ENCODE measurements at regions not wholly inside any gene's neighbourhood (a gene's known extent, or its start where the extent isn't known, plus 50 kb on each side); places are given as distances from the start of the nearest gene placed in this dataset.

- Histone ChIP-seq H2AFZ (ENCODE audit: control insufficient read depth, low read length) (no peak overlapping the region), H3K4me1 (ENCODE audit: control insufficient read depth, extremely low read depth, insufficient read depth, low read length) (peaks cover 20% of the 10 kb centered on the region), H3K9me3 (ENCODE audit: control insufficient read depth, low read depth, low read length) (no peaks in the 10 kb centered on the region), H3K36me3 (ENCODE audit: control insufficient read depth in 2 of 2, extremely low read depth in 1 of 2, insufficient read depth in 2 of 2, low read length in 2 of 2) (no peaks in the 10 kb centered on the region), H3K27me3 (ENCODE audit: control insufficient read depth, extremely low read depth, insufficient read depth, low read length) (no peaks in the 10 kb centered on the region), H4K20me1 (ENCODE audit: control insufficient read depth, extremely low read depth, insufficient read depth, low read length) (no peaks in the 10 kb centered on the region), H3K9me1 (ENCODE audit: control insufficient read depth, extremely low read depth, insufficient read depth, low read length) (no peaks in the 10 kb centered on the region), H3K4me3 (ENCODE audit: control insufficient read depth in 2 of 3, extremely low read depth in 1 of 3, insufficient read depth in 2 of 3, low read depth in 1 of 3, low read length in 3 of 3) (no peak overlapping the region), H3K79me2 (ENCODE audit: control insufficient read depth, insufficient read depth, low read length) (no peaks in the 10 kb centered on the region), H3K27ac (ENCODE audit: control insufficient read depth, insufficient read depth, low read length) (no peak overlapping the region), H3K4me2 (ENCODE audit: control insufficient read depth, extremely low read depth, insufficient read depth, low read depth, low read length) (no peak overlapping the region), H3K9ac (ENCODE audit: control insufficient read depth, extremely low read depth, insufficient read depth, low read length) (no peak overlapping the region)
- FAIRE-seq (peak; percentile 59), DNase-seq (ENCODE audit: low read depth, low spot score) (no peak)
- TF ChIP-seq CTCF (optimal IDR thresholded peaks at IDR 0.05 in 1 of 3, IDR thresholded peaks at IDR 0.05 in 1 of 3, conservative IDR thresholded peaks at IDR 0.05 in 1 of 3; ENCODE audit: extremely low read depth in 1 of 3, insufficient read depth in 2 of 3, low read length in 3 of 3): no peak
- TF ChIP-seq EZH2 (IDR thresholded peaks at IDR 0.05; ENCODE audit: low read length): no peak
- dilution Hi-C loops (cut with MboI; ENCODE audit: extremely low pct_ligation_motif_present, low sequenced_read_pairs): no loop called here
Measured at GRCh38 chr1:96418969-96419368, 302.6 kb upstream of the PTBP2 start.

- Histone ChIP-seq H4K20me1 (ENCODE audit: control insufficient read depth, extremely low read depth, insufficient read depth, low read length) (no peaks in the 10 kb centered on the region), H3K36me3 (ENCODE audit: control insufficient read depth in 2 of 2, extremely low read depth in 1 of 2, insufficient read depth in 2 of 2, low read length in 2 of 2) (no peaks in the 10 kb centered on the region), H3K4me3 (ENCODE audit: control insufficient read depth in 2 of 3, extremely low read depth in 1 of 3, insufficient read depth in 2 of 3, low read depth in 1 of 3, low read length in 3 of 3) (no peak overlapping the region), H3K79me2 (ENCODE audit: control insufficient read depth, insufficient read depth, low read length) (no peaks in the 10 kb centered on the region), H3K4me1 (ENCODE audit: control insufficient read depth, extremely low read depth, insufficient read depth, low read length) (no peaks in the 10 kb centered on the region), H3K9ac (ENCODE audit: control insufficient read depth, extremely low read depth, insufficient read depth, low read length) (no peak overlapping the region), H3K27ac (ENCODE audit: control insufficient read depth, insufficient read depth, low read length) (no peak overlapping the region), H3K4me2 (ENCODE audit: control insufficient read depth, extremely low read depth, insufficient read depth, low read depth, low read length) (no peak overlapping the region), H3K9me3 (ENCODE audit: control insufficient read depth, low read depth, low read length) (no peaks in the 10 kb centered on the region), H3K9me1 (ENCODE audit: control insufficient read depth, extremely low read depth, insufficient read depth, low read length) (no peaks in the 10 kb centered on the region), H3K27me3 (ENCODE audit: control insufficient read depth, extremely low read depth, insufficient read depth, low read length) (no peaks in the 10 kb centered on the region), H2AFZ (ENCODE audit: control insufficient read depth, low read length) (no peak overlapping the region)
- dilution Hi-C loops (cut with MboI; ENCODE audit: extremely low pct_ligation_motif_present, low sequenced_read_pairs): no loop called here
- no peak for FAIRE-seq
- no peak for DNase-seq (ENCODE audit: low read depth, low spot score)
- TF ChIP-seq EZH2 (IDR thresholded peaks at IDR 0.05; ENCODE audit: low read length) (no peak), CTCF (optimal IDR thresholded peaks at IDR 0.05 in 1 of 3, IDR thresholded peaks at IDR 0.05 in 1 of 3, conservative IDR thresholded peaks at IDR 0.05 in 1 of 3; ENCODE audit: extremely low read depth in 1 of 3, insufficient read depth in 2 of 3, low read length in 3 of 3) (no peak)
Measured at GRCh38 chr1:96424877-96425276, 296.7 kb upstream of the PTBP2 start.

All from keratinocyte (primary cell).